Ovary (tissue), 7 donors: ENCODE measurements at regions not wholly inside any gene's neighbourhood (a gene's known extent, or its start where the extent isn't known, plus 50 kb on each side); places are given as distances from the start of the nearest gene placed in this dataset.

Source experiments
- DNase-seq, 5 donors: peaks; one replicate each; pipeline ENCODE4 v3.0.0-alpha.2; 2019 to 2020
- H3K27ac ChIP-seq, 2 donors: fragments of 200-600 bp; one replicate each; pipeline versions ENCODE4 v1.5.1 to v1.8.0; 2019 to 2022
- H3K27me3 ChIP-seq: fragments of 200-600 bp; one replicate; pipeline ENCODE4 v1.8.0; 2022
- H3K36me3 ChIP-seq: fragments of 200-600 bp; sonication (generic); one replicate; pipeline ENCODE4 v1.5.1; 2019
- H3K4me1 ChIP-seq: one replicate; pipeline ENCODE4 v1.8.1; 2013; ENCODE audit warnings: mild to moderate bottlenecking, moderate library complexity; ENCODE audit not compliant: insufficient read depth
- H3K4me3 ChIP-seq: fragments of 200-600 bp; sonication (generic); one replicate; pipeline ENCODE4 v1.5.1; 2017
- H3K9me3 ChIP-seq, 2 donors: fragments of 200-600 bp in 1 of 2; sonication (generic) in 1 of 2; one replicate each; pipeline versions ENCODE4 v1.5.1 to v1.8.1; 2013 to 2019; ENCODE audit warnings: mild to moderate bottlenecking in 1 of 2, moderate library complexity in 1 of 2
- EP300 ChIP-seq: sonication (generic); formaldehyde crosslinking; IDR thresholded peaks from one replicate; pipeline ENCODE4 v1.6.1; 2017; ENCODE audit warnings: antibody characterized with exemption
- POLR2A ChIP-seq: fragments of 450-650 bp; IDR thresholded peaks from one replicate; pipeline ENCODE4 v1.6.1; 2017; ENCODE audit warnings: antibody characterized with exemption, mild to moderate bottlenecking, moderate library complexity
- WGBS, 3 donors: extraction: QIAGEN DNeasy Blood & Tissue Kit in 1 of 3; methylation state at CpG; one replicate each; pipeline versions ENCODE4 v1.1.5 to v1.1.7; 2013 to 2017; 5-methylcytosine and 5-hydroxymethylcytosine counted together
- intact Hi-C, 4 donors: fragments of 100-400 bp; cut with DNase I; formaldehyde crosslinking; loops; one replicate each; pipeline versions ENCODE4 v1.11.0 to v1.15.1; 2022 to 2023
- TF ChIP-seq, protein P1 (sequence below), 3 donors: fragments of 450-650 bp in 2 of 3; fragments of 200-600 bp in 1 of 3; IDR thresholded peaks; one replicate each; pipeline versions ENCODE4 v1.5.1 to v1.8.0; 2016 to 2022; ENCODE audit warnings: antibody characterized with exemption in 3 of 3, mild to moderate bottlenecking in 1 of 3
- donor health status: DM: no; HTN: no; CAD: no; lungs with moderate emphysema.
- donor health status: DM: no; HTN: no; CAD: no.
- donor health status: Bipolar disorder and iron deficiency.
- donor health status: DM: no; HTN: no; CAD: no.
- donor health status: DM: yes; HTN: yes; CAD: no.

- Histone ChIP-seq H3K27ac (no peak overlapping the region), H3K9me3 (no peaks in the 10 kb centered on the region), H3K36me3 (no peaks in the 10 kb centered on the region), H3K27me3 (no peaks in the 10 kb centered on the region), H3K4me1 (no peaks in the 10 kb centered on the region), H3K4me3 (no peak overlapping the region)
- intact Hi-C loops: no loop called here
- TF ChIP-seq, protein P1, sequence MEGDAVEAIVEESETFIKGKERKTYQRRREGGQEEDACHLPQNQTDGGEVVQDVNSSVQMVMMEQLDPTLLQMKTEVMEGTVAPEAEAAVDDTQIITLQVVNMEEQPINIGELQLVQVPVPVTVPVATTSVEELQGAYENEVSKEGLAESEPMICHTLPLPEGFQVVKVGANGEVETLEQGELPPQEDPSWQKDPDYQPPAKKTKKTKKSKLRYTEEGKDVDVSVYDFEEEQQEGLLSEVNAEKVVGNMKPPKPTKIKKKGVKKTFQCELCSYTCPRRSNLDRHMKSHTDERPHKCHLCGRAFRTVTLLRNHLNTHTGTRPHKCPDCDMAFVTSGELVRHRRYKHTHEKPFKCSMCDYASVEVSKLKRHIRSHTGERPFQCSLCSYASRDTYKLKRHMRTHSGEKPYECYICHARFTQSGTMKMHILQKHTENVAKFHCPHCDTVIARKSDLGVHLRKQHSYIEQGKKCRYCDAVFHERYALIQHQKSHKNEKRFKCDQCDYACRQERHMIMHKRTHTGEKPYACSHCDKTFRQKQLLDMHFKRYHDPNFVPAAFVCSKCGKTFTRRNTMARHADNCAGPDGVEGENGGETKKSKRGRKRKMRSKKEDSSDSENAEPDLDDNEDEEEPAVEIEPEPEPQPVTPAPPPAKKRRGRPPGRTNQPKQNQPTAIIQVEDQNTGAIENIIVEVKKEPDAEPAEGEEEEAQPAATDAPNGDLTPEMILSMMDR (IDR thresholded peaks at IDR 0.05): no peak
- no peak for TF ChIP-seq EP300
- no peak for TF ChIP-seq POLR2A
- no peak for DNase-seq
These were observed 1192.1 kb upstream of the B3GALT2 start for GRCh38 chr1:194378517-194378916.

GRCh38 chr1:194374649-194375048 is 1188.2 kb upstream of the B3GALT2 start:
- 94 to 95% (median 94%) methylated on average over 6 of the region's 6 CpGs for WGBS, 3 donors
- no peak overlapping the region for H3K4me3 ChIP-seq
- H3K27me3 ChIP-seq: no peaks in the 10 kb centered on the region
- TF ChIP-seq POLR2A (no peak), EP300 (no peak)
- TF ChIP-seq, protein P1 (IDR thresholded peaks at IDR 0.05): no peak
- no peaks in the 10 kb centered on the region for H3K36me3 ChIP-seq
- H3K27ac ChIP-seq: no peak overlapping the region
- no peaks in the 10 kb centered on the region for H3K4me1 ChIP-seq
- intact Hi-C loops: no loop called here
- DNase-seq: no peak
- no peaks in the 10 kb centered on the region for H3K9me3 ChIP-seq

DNA sequence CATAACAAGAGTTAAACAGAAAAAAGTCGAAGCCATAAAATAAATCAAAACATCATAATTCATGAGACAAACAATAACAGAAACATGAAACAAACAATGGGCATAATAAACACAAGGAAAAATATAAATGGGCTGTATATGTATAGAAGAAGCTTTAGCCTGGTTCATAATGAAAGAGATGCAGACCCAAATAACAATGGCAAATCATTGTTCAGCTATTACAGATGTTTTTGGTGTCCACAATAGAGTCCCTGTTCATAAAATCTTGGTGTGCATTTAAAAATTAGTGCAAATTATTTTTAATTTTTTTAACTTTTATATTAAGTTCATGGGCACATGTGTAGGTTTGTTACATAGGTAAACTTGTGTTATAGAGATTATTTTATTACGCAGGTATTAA is 1185.9 kb upstream of the B3GALT2 start:
- intact Hi-C loops: no loop called here
- no peak for DNase-seq
- no peak overlapping the region for H3K4me3 ChIP-seq
- H3K36me3 ChIP-seq: no peaks in the 10 kb centered on the region
- H3K9me3 ChIP-seq: no peaks in the 10 kb centered on the region
- TF ChIP-seq, protein P1 (IDR thresholded peaks at IDR 0.05): no peak
- TF ChIP-seq EP300: no peak
- TF ChIP-seq POLR2A: no peak
- H3K4me1 ChIP-seq: no peaks in the 10 kb centered on the region
- 66 to 90% (median 69%) methylated on average over 2 of the region's 2 CpGs for WGBS, 3 donors
- no peak overlapping the region for H3K27ac ChIP-seq
- no peaks in the 10 kb centered on the region for H3K27me3 ChIP-seq

- intact Hi-C loops: no loop called here
- no peaks in the 10 kb centered on the region for H3K27me3 ChIP-seq
- no peaks in the 10 kb centered on the region for H3K4me1 ChIP-seq
- H3K36me3 ChIP-seq: no peaks in the 10 kb centered on the region
- 51 to 100% (median 95%) methylated on average over 1 of the region's 1 CpG for WGBS, 3 donors
- no peaks in the 10 kb centered on the region for H3K9me3 ChIP-seq
- H3K27ac ChIP-seq: no peak overlapping the region
- H3K4me3 ChIP-seq: no peak overlapping the region
- DNase-seq: no peak
- TF ChIP-seq POLR2A: no peak
- TF ChIP-seq EP300: no peak
- TF ChIP-seq, protein P1 (IDR thresholded peaks at IDR 0.05): no peak
These were observed 1183.2 kb upstream of the B3GALT2 start for GRCh38 chr1:194369622-194370021.

GRCh38 chr1:194369060-194369459 is 1182.6 kb upstream of the B3GALT2 start:
- Histone ChIP-seq H3K27ac (no peak overlapping the region), H3K36me3 (no peaks in the 10 kb centered on the region), H3K27me3 (no peaks in the 10 kb centered on the region), H3K9me3 (no peaks in the 10 kb centered on the region), H3K4me1 (no peaks in the 10 kb centered on the region), H3K4me3 (no peak overlapping the region)
- DNase-seq: no peak
- TF ChIP-seq, protein P1 (IDR thresholded peaks at IDR 0.05): no peak
- TF ChIP-seq POLR2A (no peak), EP300 (no peak)
- intact Hi-C loops: no loop called here
